Type B pancreatic cell (in vitro differentiated cells): ENCODE measurements at regions not wholly inside any gene's neighbourhood (a gene's known extent, or its start where the extent isn't known, plus 50 kb on each side); places are given as distances from the start of the nearest gene placed in this dataset.
"Not testable (repeated sequence)": the region's sequence is repeated elsewhere in the genome, so short reads cannot be mapped to it uniquely, and the experiment has no call there.

Source experiments
- DNase-seq: peaks from one replicate; pipeline ENCODE4 v3.0.0; 2021; ENCODE audit warnings: mixed read lengths; ENCODE audit not compliant: unreplicated experiment; ENCODE audit errors: extremely low spot score
- H3K27ac Mint-ChIP-seq: 2 replicates; pipeline ENCODE4 v1.8.0; 2021; ENCODE audit warnings: mild to moderate bottlenecking, mixed read lengths
- H3K27me3 Mint-ChIP-seq: 2 replicates; pipeline ENCODE4 v1.8.0; 2021; ENCODE audit warnings: mixed read lengths
- H3K36me3 Mint-ChIP-seq: 2 replicates; pipeline ENCODE4 v1.8.0; 2021; ENCODE audit warnings: mixed read lengths
- H3K4me1 Mint-ChIP-seq: one replicate; pipeline ENCODE4 v1.8.0; 2021; ENCODE audit warnings: mixed read lengths; ENCODE audit not compliant: unreplicated experiment
- H3K4me3 Mint-ChIP-seq: 2 replicates; pipeline ENCODE4 v1.8.0; 2021; ENCODE audit warnings: mild to moderate bottlenecking, mixed read lengths
- H3K9me3 Mint-ChIP-seq: 2 replicates; pipeline ENCODE4 v1.8.0; 2021; ENCODE audit warnings: mixed read lengths
- TF ChIP-seq, protein P1 (sequence below): fragments of 200-600 bp; sonication (generic); conservative IDR thresholded peaks from 2 replicates; pipeline ENCODE4 v1.5.0; 2021; ENCODE audit warnings: antibody characterized with exemption, mild to moderate bottlenecking

- Mint-ChIP-seq H3K27me3 (no peaks in the 10 kb centered on the region), H3K4me1 (no peaks in the 10 kb centered on the region), H3K36me3 (no peaks in the 10 kb centered on the region), H3K9me3 (no peaks in the 10 kb centered on the region), H3K27ac (no peak overlapping the region), H3K4me3 (no peak overlapping the region)
- DNase-seq = no peak
- TF ChIP-seq, protein P1, sequence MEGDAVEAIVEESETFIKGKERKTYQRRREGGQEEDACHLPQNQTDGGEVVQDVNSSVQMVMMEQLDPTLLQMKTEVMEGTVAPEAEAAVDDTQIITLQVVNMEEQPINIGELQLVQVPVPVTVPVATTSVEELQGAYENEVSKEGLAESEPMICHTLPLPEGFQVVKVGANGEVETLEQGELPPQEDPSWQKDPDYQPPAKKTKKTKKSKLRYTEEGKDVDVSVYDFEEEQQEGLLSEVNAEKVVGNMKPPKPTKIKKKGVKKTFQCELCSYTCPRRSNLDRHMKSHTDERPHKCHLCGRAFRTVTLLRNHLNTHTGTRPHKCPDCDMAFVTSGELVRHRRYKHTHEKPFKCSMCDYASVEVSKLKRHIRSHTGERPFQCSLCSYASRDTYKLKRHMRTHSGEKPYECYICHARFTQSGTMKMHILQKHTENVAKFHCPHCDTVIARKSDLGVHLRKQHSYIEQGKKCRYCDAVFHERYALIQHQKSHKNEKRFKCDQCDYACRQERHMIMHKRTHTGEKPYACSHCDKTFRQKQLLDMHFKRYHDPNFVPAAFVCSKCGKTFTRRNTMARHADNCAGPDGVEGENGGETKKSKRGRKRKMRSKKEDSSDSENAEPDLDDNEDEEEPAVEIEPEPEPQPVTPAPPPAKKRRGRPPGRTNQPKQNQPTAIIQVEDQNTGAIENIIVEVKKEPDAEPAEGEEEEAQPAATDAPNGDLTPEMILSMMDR = no peak
These were observed 155.7 kb upstream of the GJE1 start for GRCh38 chr6:141976994-141977393.

- H3K9me3 Mint-ChIP-seq = not testable (repeated sequence)
These were observed 162.8 kb upstream of the GJE1 start for GRCh38 chr6:141969768-141970415.

DNA sequence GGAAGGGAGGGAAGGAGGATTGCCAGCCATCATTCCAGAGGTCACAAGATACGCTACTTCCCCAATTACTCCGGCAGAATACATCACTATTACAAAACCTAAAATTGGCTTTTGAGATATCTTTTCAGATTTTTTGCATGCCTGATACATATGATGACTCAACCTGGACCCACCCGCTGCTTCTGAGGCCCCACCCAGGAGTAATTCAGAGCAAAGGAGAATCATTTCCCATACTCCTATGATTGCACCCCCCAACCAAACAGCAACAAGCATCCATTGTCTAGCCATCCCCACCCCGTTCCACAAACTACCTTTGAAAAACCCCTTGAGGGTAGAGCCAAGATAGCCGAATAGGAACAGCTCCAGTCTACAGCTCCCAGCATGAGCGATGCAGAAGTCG, 163.5 kb upstream of the GJE1 start:
- H3K4me3 Mint-ChIP-seq = no peak overlapping the region
- no peaks in the 10 kb centered on the region for H3K36me3 Mint-ChIP-seq
- TF ChIP-seq, protein P1 = no peak
- H3K4me1 Mint-ChIP-seq = no peaks in the 10 kb centered on the region
- no peak overlapping the region for H3K27ac Mint-ChIP-seq
- no peaks in the 10 kb centered on the region for H3K27me3 Mint-ChIP-seq
- H3K9me3 Mint-ChIP-seq = peaks cover 5% of the 10 kb centered on the region
- no peak for DNase-seq

More at GRCh38 chr6:141969768-141970415, 162.8 kb upstream of the GJE1 start:
- H3K27ac Mint-ChIP-seq, H3K27me3 Mint-ChIP-seq, H3K4me1 Mint-ChIP-seq, H3K36me3 Mint-ChIP-seq, DNase-seq, H3K4me3 Mint-ChIP-seq: not testable (repeated sequence)

DNA sequence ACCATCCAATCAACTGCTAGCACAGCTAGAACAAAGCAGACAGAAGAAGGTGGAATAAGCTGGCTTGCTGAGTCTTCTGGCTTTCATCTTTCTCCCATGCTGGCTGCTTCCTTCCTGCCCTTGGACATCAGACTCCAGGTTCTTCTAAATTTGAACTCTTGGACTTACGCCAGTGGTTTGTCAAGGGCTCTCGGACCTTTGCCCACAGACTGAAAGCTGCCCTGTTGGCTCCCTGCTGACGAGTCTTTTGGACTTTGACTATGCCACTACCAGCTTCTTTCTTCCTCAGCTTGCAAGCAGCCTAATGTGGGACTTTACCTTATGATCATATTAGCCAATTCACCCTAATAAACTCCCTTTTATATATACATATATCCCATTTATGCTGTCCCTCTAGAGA, 164.1 kb upstream of the GJE1 start:
- Mint-ChIP-seq H3K9me3 (peaks cover 5% of the 10 kb centered on the region), H3K27me3 (no peaks in the 10 kb centered on the region), H3K4me1 (no peaks in the 10 kb centered on the region), H3K36me3 (no peaks in the 10 kb centered on the region), H3K4me3 (no peak overlapping the region), H3K27ac (no peak overlapping the region)
- TF ChIP-seq, protein P1 = no peak
- DNase-seq = no peak

DNA sequence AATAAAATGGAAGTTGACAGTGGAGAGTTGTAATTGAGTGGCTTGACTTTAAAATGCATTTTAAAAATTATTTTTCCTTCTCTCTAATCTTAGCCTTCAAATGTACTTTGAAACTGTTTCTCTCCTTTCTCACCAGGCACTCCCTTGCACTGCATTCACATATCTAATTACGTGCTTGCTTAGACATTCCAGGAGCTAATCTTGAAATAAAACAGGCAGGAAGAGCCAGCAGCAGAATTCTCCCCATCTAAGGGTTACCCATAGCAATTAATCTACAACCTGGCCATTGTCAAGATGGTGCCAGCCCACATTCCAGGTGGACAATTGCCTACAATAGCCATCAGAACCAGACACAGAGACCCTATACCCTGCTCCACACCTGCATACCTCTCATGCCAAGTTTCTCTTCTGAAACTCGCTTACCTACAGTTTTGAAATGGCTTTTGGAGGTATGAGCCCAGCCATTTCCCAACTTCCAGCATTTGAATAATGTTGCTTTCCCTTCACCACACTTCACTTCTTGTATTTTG, 167.6 kb upstream of the GJE1 start:
- TF ChIP-seq, protein P1 = no peak
- DNase-seq = no peak
- Mint-ChIP-seq H3K4me3 (peak overlapping the region; percentile 55), H3K36me3 (no peaks in the 10 kb centered on the region), H3K27ac (peak overlapping the region; percentile 78), H3K27me3 (no peaks in the 10 kb centered on the region), H3K9me3 (peaks cover 9% of the 10 kb centered on the region), H3K4me1 (no peaks in the 10 kb centered on the region)

DNA sequence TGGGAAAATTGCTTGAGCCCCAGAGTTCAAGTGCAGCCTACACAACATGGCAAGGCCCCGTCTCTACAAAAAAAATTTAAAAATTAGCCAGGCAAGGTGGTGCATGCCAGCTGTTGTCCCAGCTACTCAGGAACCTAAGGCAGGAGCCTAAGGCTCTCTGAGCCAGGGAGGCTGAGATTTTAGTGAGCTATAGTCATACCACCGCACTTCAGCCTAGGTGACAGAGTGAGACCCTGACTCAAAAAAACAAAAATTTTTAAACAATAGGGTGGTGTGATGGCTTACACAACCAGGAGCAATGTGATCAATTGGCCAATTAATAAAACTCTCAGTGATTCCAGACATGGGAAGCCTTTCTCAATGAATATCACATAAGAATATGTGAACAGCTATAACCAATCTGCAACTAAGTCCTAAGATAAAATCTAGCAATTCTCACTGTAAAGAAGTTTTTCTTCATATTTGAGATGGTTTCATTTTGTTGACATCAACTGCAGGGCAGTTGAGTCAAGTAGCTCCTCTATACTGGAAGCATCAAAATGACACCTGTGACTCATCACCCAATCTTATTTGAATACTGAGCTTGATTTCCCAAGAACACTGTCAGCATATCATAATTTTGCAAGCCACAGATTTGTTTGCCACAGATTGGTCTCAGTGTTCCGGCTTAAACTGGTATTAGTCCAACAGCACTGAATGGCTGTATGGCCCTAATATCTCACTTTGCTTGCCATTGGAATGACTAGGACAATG, 169.0 kb upstream of the GJE1 start:
- peaks cover 9% of the 10 kb centered on the region for H3K9me3 Mint-ChIP-seq
- H3K27ac Mint-ChIP-seq = no peak overlapping the region
- H3K36me3 Mint-ChIP-seq = no peaks in the 10 kb centered on the region
- no peak for DNase-seq
- no peaks in the 10 kb centered on the region for H3K4me1 Mint-ChIP-seq
- H3K4me3 Mint-ChIP-seq = no peak overlapping the region
- no peaks in the 10 kb centered on the region for H3K27me3 Mint-ChIP-seq
- TF ChIP-seq, protein P1 = no peak
